ENCODE measurements at regions not wholly inside any gene's neighbourhood (a gene's known extent, or its start where the extent isn't known, plus 50 kb on each side); places are given as distances from the start of the nearest gene placed in this dataset.

DNA sequence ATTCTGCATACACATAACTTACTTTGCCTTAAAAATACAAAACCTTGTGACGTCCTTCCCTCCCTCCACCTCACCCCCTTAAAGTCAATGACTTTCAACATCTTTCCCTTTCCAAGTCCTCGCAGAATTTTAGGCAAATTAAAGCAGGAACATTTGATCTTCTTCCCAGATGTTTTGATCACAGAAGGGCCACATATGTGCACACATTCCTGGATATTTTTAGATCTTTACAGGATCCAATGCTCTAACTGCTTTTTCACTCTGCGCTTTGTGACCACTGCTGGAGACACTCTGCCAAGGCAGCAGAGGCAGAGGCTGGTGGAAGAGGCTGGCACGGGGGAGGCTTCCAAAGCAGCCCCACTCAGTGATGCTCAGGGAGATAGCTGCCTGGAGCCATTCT lies 130.7 kb downstream of the SEC61B start:
- Histone ChIP-seq H3F3A (ENCODE audit: insufficient read depth, low read length) (no peaks in the 10 kb centered on the region), H3K27me3 (ENCODE audit: insufficient read depth, low read length) (no peaks in the 10 kb centered on the region), H3K4me1 (ENCODE audit: insufficient read depth, low read length, severe bottlenecking) (no peaks in the 10 kb centered on the region), H3K36me3 (ENCODE audit: insufficient read depth, low read length) (no peaks in the 10 kb centered on the region), H3K9me3 (ENCODE audit: low read length) (no peaks in the 10 kb centered on the region), H3K27ac (ENCODE audit: low read depth, low read length, poor library complexity, severe bottlenecking) (no peak overlapping the region), H2AFZ (ENCODE audit: low read length) (no peak overlapping the region), H3K9me2 (ENCODE audit: low read depth, low read length) (no peaks in the 10 kb centered on the region), H3K9ac (ENCODE audit: low read length) (no peak overlapping the region), H4K20me1 (ENCODE audit: insufficient read depth, low read length) (no peaks in the 10 kb centered on the region), H3K4me2 (ENCODE audit: low read length) (no peak overlapping the region), H3K4me3 (ENCODE audit: low read depth, low read length, poor library complexity, severe bottlenecking) (no peak overlapping the region), H3K79me2 (ENCODE audit: insufficient read depth, low read length) (no peaks in the 10 kb centered on the region)
- TF ChIP-seq, protein P1, sequence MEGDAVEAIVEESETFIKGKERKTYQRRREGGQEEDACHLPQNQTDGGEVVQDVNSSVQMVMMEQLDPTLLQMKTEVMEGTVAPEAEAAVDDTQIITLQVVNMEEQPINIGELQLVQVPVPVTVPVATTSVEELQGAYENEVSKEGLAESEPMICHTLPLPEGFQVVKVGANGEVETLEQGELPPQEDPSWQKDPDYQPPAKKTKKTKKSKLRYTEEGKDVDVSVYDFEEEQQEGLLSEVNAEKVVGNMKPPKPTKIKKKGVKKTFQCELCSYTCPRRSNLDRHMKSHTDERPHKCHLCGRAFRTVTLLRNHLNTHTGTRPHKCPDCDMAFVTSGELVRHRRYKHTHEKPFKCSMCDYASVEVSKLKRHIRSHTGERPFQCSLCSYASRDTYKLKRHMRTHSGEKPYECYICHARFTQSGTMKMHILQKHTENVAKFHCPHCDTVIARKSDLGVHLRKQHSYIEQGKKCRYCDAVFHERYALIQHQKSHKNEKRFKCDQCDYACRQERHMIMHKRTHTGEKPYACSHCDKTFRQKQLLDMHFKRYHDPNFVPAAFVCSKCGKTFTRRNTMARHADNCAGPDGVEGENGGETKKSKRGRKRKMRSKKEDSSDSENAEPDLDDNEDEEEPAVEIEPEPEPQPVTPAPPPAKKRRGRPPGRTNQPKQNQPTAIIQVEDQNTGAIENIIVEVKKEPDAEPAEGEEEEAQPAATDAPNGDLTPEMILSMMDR (IDR thresholded peaks at IDR 0.05; ENCODE audit: low read length): no peak
- TF ChIP-seq EZH2 (IDR thresholded peaks at IDR 0.05; ENCODE audit: borderline replicate concordance, low read length): no peak

DNA sequence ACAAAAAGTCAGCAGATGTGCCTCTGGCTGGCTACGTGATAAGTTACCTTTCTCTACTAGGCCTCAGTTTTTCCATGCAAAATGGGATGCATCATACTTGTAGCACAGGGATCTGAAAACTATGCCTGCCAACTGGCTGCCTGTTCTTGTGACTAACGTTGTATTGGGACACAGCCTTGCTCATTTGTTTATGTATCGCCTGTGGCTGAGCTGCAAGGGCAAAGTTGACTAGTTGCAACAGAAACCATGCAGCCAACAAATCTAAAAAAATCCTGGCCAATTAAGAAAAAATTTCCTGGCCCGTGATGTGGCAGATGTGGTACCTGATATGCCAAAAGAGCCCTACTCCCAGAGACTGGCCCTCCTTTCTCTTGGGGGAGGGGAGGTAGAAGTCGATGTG lies 131.3 kb downstream of the SEC61B start:
- 0 out of 2 replicates have a peak, but pooled peaks cover 2% of the 10 kb centered on the region for H3K27me3 ChIP-seq (ENCODE audit: insufficient read depth, low read length)
- no peak overlapping the region for H3K4me2 ChIP-seq (ENCODE audit: low read length)
- no peaks in the 10 kb centered on the region for H3K4me1 ChIP-seq (ENCODE audit: insufficient read depth, low read length, severe bottlenecking)
- TF ChIP-seq EZH2 (IDR thresholded peaks at IDR 0.05; ENCODE audit: borderline replicate concordance, low read length): no peak
- TF ChIP-seq, protein P1 (IDR thresholded peaks at IDR 0.05; ENCODE audit: low read length): no peak
- no peak overlapping the region for H3K9ac ChIP-seq (ENCODE audit: low read length)
- H3K4me3 ChIP-seq (ENCODE audit: low read depth, low read length, poor library complexity, severe bottlenecking): no peak overlapping the region
- no peak overlapping the region for H3K27ac ChIP-seq (ENCODE audit: low read depth, low read length, poor library complexity, severe bottlenecking)
- H4K20me1 ChIP-seq (ENCODE audit: insufficient read depth, low read length): no peaks in the 10 kb centered on the region
- H3K79me2 ChIP-seq (ENCODE audit: insufficient read depth, low read length): no peaks in the 10 kb centered on the region
- H3K9me2 ChIP-seq (ENCODE audit: low read depth, low read length): no peaks in the 10 kb centered on the region
- no peak overlapping the region for H2AFZ ChIP-seq (ENCODE audit: low read length)
- H3K36me3 ChIP-seq (ENCODE audit: insufficient read depth, low read length): no peaks in the 10 kb centered on the region
- no peaks in the 10 kb centered on the region for H3F3A ChIP-seq (ENCODE audit: insufficient read depth, low read length)
- H3K9me3 ChIP-seq (ENCODE audit: low read length): no peaks in the 10 kb centered on the region

DNA sequence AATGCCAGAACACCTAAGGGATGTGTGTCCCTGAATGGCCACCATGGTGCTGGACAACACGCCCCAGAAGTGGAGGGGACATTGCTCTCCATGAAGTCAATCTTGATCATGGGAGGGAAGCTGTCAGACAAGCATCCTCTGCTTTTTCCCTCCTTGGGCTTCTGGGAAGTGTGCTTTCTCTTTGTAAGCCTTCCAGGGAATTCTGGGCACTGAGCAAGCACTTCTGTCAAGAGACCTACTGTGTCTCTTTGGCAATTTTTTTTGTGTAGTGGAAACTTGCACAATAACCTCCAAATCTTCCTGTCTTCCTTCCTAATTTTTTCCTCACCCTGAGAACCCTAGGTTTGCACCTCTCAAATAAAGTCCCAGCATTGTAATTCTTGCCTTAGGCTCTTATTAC lies 132.0 kb downstream of the SEC61B start:
- Histone ChIP-seq H3K79me2 (ENCODE audit: insufficient read depth, low read length) (no peaks in the 10 kb centered on the region), H3K4me1 (ENCODE audit: insufficient read depth, low read length, severe bottlenecking) (no peaks in the 10 kb centered on the region)

More for the DNA sequence above, 132.0 kb downstream of the SEC61B start:
- Histone ChIP-seq H3K4me2 (ENCODE audit: low read length) (no peak overlapping the region), H3K4me3 (ENCODE audit: low read depth, low read length, poor library complexity, severe bottlenecking) (no peak overlapping the region), H3K9ac (ENCODE audit: low read length) (no peak overlapping the region), H2AFZ (ENCODE audit: low read length) (no peak overlapping the region), H3K9me2 (ENCODE audit: low read depth, low read length) (no peaks in the 10 kb centered on the region), H4K20me1 (ENCODE audit: insufficient read depth, low read length) (no peaks in the 10 kb centered on the region), H3K27me3 (ENCODE audit: insufficient read depth, low read length) (0 out of 2 replicates have a peak, but pooled peaks cover 5% of the 10 kb centered on the region), H3F3A (ENCODE audit: insufficient read depth, low read length) (no peaks in the 10 kb centered on the region), H3K36me3 (ENCODE audit: insufficient read depth, low read length) (no peaks in the 10 kb centered on the region), H3K9me3 (ENCODE audit: low read length) (no peaks in the 10 kb centered on the region), H3K27ac (ENCODE audit: low read depth, low read length, poor library complexity, severe bottlenecking) (no peak overlapping the region)
- TF ChIP-seq, protein P1 (IDR thresholded peaks at IDR 0.05; ENCODE audit: low read length): no peak
- TF ChIP-seq EZH2 (IDR thresholded peaks at IDR 0.05; ENCODE audit: borderline replicate concordance, low read length): no peak
